ENCODE measurements at regions not wholly inside any gene's neighbourhood (a gene's known extent, or its start where the extent isn't known, plus 50 kb on each side); places are given as distances from the start of the nearest gene placed in this dataset.

GRCh38 chr2:180524499-180524898 lies 455.9 kb upstream of the UBE2E3 start:
- Histone ChIP-seq H2AFZ (ENCODE audit: low read length) (no peak overlapping the region), H3K4me2 (ENCODE audit: low read depth, low read length) (no peak overlapping the region), H4K20me1 (ENCODE audit: insufficient read depth, low read length) (no peaks in the 10 kb centered on the region), H3K79me2 (ENCODE audit: low read length) (no peaks in the 10 kb centered on the region), H3K36me3 (replicated peaks; ENCODE audit: insufficient read depth, low read length) (no peaks in the 10 kb centered on the region), H3F3A (ENCODE audit: insufficient read depth, low read length) (no peaks in the 10 kb centered on the region), H3K9ac (ENCODE audit: low read length) (no peak overlapping the region), H3K27me3 (replicated peaks; ENCODE audit: insufficient read depth, low read length) (no peaks in the 10 kb centered on the region), H3K9me2 (replicated peaks; ENCODE audit: insufficient read depth, low read length) (no peaks in the 10 kb centered on the region), H3K4me1 (ENCODE audit: low read length) (peaks cover 7% of the 10 kb centered on the region; the same call in 1 of the 2 replicates), H3K27ac (ENCODE audit: low read length) (no peak overlapping the region), H3K9me3 (replicated peaks; ENCODE audit: insufficient read depth, low read length) (no peaks in the 10 kb centered on the region), H3K4me3 (ENCODE audit: low read length) (no peak overlapping the region)
- TF ChIP-seq EZH2 (optimal IDR thresholded peaks at IDR 0.05; ENCODE audit: low read depth, low read length) (no peak), EZH2phosphoT487 (IDR thresholded peaks at IDR 0.05; ENCODE audit: low read length) (no peak)
- TF ChIP-seq, protein P1, sequence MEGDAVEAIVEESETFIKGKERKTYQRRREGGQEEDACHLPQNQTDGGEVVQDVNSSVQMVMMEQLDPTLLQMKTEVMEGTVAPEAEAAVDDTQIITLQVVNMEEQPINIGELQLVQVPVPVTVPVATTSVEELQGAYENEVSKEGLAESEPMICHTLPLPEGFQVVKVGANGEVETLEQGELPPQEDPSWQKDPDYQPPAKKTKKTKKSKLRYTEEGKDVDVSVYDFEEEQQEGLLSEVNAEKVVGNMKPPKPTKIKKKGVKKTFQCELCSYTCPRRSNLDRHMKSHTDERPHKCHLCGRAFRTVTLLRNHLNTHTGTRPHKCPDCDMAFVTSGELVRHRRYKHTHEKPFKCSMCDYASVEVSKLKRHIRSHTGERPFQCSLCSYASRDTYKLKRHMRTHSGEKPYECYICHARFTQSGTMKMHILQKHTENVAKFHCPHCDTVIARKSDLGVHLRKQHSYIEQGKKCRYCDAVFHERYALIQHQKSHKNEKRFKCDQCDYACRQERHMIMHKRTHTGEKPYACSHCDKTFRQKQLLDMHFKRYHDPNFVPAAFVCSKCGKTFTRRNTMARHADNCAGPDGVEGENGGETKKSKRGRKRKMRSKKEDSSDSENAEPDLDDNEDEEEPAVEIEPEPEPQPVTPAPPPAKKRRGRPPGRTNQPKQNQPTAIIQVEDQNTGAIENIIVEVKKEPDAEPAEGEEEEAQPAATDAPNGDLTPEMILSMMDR (IDR thresholded peaks at IDR 0.05; ENCODE audit: low read length) = no peak
- DNase-seq = no peak

GRCh38 chr2:180523621-180524340 lies 456.6 kb upstream of the UBE2E3 start:
- no peak overlapping the region for H3K4me2 ChIP-seq (ENCODE audit: low read depth, low read length)
- H3K9me3 ChIP-seq (replicated peaks; ENCODE audit: insufficient read depth, low read length) = no peaks in the 10 kb centered on the region
- no peak overlapping the region for H3K4me3 ChIP-seq (ENCODE audit: low read length)
- H3K4me1 ChIP-seq (ENCODE audit: low read length) = peaks cover 8% of the 10 kb centered on the region
- TF ChIP-seq EZH2phosphoT487 (IDR thresholded peaks at IDR 0.05; ENCODE audit: low read length) (no peak), EZH2 (optimal IDR thresholded peaks at IDR 0.05; ENCODE audit: low read depth, low read length) (no peak)
- TF ChIP-seq, protein P1 (IDR thresholded peaks at IDR 0.05; ENCODE audit: low read length) = no peak
- no peaks in the 10 kb centered on the region for H3K27me3 ChIP-seq (replicated peaks; ENCODE audit: insufficient read depth, low read length)
- no peaks in the 10 kb centered on the region for H3F3A ChIP-seq (ENCODE audit: insufficient read depth, low read length)
- DNase-seq = no peak
- H3K36me3 ChIP-seq (replicated peaks; ENCODE audit: insufficient read depth, low read length) = no peaks in the 10 kb centered on the region
- no peaks in the 10 kb centered on the region for H3K79me2 ChIP-seq (ENCODE audit: low read length)
- no peaks in the 10 kb centered on the region for H4K20me1 ChIP-seq (ENCODE audit: insufficient read depth, low read length)
- no peaks in the 10 kb centered on the region for H3K9me2 ChIP-seq (replicated peaks; ENCODE audit: insufficient read depth, low read length)
- no peak overlapping the region for H3K9ac ChIP-seq (ENCODE audit: low read length)
- H3K27ac ChIP-seq (ENCODE audit: low read length) = no peak overlapping the region
- H2AFZ ChIP-seq (ENCODE audit: low read length) = no peak overlapping the region

GRCh38 chr2:180520921-180521581 lies 459.4 kb upstream of the UBE2E3 start:
- no peaks in the 10 kb centered on the region for H4K20me1 ChIP-seq (ENCODE audit: insufficient read depth, low read length)
- no peaks in the 10 kb centered on the region for H3F3A ChIP-seq (ENCODE audit: insufficient read depth, low read length)
- no peak overlapping the region for H3K4me2 ChIP-seq (ENCODE audit: low read depth, low read length)
- no peak overlapping the region for H3K9ac ChIP-seq (ENCODE audit: low read length)
- no peak overlapping the region for H3K4me3 ChIP-seq (ENCODE audit: low read length)
- no peaks in the 10 kb centered on the region for H3K9me2 ChIP-seq (replicated peaks; ENCODE audit: insufficient read depth, low read length)
- no peaks in the 10 kb centered on the region for H3K36me3 ChIP-seq (replicated peaks; ENCODE audit: insufficient read depth, low read length)
- TF ChIP-seq, protein P1 (IDR thresholded peaks at IDR 0.05; ENCODE audit: low read length) = no peak
- no peak for TF ChIP-seq EZH2 (optimal IDR thresholded peaks at IDR 0.05; ENCODE audit: low read depth, low read length)
- no peak for TF ChIP-seq EZH2phosphoT487 (IDR thresholded peaks at IDR 0.05; ENCODE audit: low read length)
- H3K4me1 ChIP-seq (ENCODE audit: low read length) = peaks cover 26% of the 10 kb centered on the region
- H3K9me3 ChIP-seq (replicated peaks; ENCODE audit: insufficient read depth, low read length) = no peaks in the 10 kb centered on the region
- no peak overlapping the region for H2AFZ ChIP-seq (ENCODE audit: low read length)
- no peaks in the 10 kb centered on the region for H3K27me3 ChIP-seq (replicated peaks; ENCODE audit: insufficient read depth, low read length)
- H3K79me2 ChIP-seq (ENCODE audit: low read length) = no peaks in the 10 kb centered on the region
- H3K27ac ChIP-seq (ENCODE audit: low read length) = no peak overlapping the region
- no peak for DNase-seq
